RWPE1 (cell line): ENCODE measurements at regions not wholly inside any gene's neighbourhood (a gene's known extent, or its start where the extent isn't known, plus 50 kb on each side); places are given as distances from the start of the nearest gene placed in this dataset.

Source experiments
- CTCF ChIA-PET: fragments of 350-600 bp; sonication (Branson Sonifier 250); formaldehyde crosslinking; extraction: SDS; loops from one replicate; lab custom pipeline; 2021; lab: Yijun Ruan, JAX
- POLR2A ChIA-PET: fragments of 400-600 bp; formaldehyde crosslinking; extraction: SDS; loops from one replicate; lab custom pipeline; 2020; ENCODE audit warnings: antibody characterized with exemption; ENCODE audit not compliant: low non-redundant PET; lab: Yijun Ruan, JAX
- DNase-seq: peaks from one replicate; pipeline ENCODE4 v3.0.0; 2012; ENCODE audit warnings: low spot score
- H3K27ac ChIP-seq: fragments of 450-650 bp; 2 replicates; pipeline ENCODE4 v1.5.1; 2017
- TF ChIP-seq, protein P1 (sequence below): fragments of 450-650 bp; conservative IDR thresholded peaks from 2 replicates; pipeline ENCODE4 v1.5.1; 2017; ENCODE audit warnings: low read depth, mild to moderate bottlenecking

DNA sequence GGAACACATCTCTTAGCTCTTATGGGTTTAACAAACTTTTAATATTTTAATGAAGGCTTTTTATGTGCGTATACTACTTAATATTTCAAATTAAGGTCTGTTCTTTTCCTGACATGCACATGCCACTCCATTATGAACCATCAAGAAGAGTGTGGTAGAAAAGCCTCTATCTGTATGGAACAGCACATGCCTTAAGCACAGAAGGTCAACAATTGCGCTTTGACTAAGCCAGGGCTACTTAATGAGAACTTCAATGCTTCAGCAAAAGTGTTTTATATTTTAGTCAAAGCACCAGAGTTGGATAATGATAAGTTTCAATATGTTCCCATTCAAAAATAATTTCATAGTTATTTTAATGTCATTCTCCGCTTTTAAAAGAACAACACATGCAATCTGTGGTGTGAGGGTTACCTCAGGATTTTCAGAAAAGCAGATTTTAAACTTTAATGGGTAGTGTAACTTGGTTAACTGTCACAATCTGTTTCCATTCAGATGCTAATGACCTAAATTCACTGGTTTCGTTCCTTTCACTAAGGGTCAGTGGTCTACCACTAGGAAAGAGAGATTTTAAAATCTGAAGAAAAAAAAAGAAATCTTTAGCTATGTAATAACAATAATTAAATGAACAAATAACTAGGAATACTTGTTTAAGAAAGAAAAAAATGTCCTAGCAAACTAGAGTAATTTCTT, 193.4 kb upstream of the NOVA1 start:
- DNase-seq: no peak
- TF ChIP-seq, protein P1, sequence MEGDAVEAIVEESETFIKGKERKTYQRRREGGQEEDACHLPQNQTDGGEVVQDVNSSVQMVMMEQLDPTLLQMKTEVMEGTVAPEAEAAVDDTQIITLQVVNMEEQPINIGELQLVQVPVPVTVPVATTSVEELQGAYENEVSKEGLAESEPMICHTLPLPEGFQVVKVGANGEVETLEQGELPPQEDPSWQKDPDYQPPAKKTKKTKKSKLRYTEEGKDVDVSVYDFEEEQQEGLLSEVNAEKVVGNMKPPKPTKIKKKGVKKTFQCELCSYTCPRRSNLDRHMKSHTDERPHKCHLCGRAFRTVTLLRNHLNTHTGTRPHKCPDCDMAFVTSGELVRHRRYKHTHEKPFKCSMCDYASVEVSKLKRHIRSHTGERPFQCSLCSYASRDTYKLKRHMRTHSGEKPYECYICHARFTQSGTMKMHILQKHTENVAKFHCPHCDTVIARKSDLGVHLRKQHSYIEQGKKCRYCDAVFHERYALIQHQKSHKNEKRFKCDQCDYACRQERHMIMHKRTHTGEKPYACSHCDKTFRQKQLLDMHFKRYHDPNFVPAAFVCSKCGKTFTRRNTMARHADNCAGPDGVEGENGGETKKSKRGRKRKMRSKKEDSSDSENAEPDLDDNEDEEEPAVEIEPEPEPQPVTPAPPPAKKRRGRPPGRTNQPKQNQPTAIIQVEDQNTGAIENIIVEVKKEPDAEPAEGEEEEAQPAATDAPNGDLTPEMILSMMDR: no peak
- no peak overlapping the region for H3K27ac ChIP-seq
- POLR2A ChIA-PET: no interaction called here
- CTCF ChIA-PET: no interaction called here

DNA sequence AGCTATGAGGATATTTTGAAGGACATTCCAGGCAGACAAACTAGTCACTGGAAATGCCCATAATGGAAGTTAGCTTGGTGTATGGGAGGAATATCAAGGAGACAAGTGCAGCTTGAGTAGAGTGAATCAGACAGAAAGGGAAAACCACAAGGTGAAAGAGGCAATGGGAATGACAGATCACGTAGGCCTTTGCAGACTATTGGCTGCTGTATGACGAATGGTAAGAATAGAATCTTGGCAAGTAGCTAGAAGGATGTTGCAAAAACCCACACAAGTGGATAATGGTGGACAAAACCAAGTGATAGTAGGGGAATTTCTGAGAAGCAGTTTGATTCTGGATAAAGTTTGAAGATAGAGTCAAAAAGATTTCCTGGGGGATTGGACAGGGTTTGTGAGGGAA, 196.9 kb upstream of the NOVA1 start:
- ChIA-PET CTCF (no interaction called here), POLR2A (no interaction called here)
- H3K27ac ChIP-seq: no peak overlapping the region
- DNase-seq: no peak
- TF ChIP-seq, protein P1: no peak

DNA sequence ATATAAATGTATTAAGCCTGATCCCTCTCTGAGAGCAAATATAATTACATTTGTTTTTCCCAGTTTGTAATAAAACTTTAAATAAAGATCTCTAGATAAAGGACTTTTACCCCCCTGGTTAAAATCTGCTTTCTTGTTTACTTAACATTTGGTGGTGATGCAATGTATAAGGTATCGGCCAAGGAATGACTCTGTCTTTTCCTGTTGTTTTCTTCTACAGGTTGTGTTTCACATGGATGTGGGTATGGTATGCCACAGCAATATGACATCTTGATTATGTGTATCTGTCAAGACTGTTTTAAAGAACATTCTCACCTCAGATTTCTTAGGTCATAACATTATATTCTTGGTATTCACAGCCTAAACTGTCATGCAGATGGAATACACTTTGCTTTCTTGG, 210.6 kb upstream of the NOVA1 start:
- POLR2A ChIA-PET: no interaction called here
- H3K27ac ChIP-seq: no peak overlapping the region
- CTCF ChIA-PET: no interaction called here
- TF ChIP-seq, protein P1: no peak
- DNase-seq: no peak

DNA sequence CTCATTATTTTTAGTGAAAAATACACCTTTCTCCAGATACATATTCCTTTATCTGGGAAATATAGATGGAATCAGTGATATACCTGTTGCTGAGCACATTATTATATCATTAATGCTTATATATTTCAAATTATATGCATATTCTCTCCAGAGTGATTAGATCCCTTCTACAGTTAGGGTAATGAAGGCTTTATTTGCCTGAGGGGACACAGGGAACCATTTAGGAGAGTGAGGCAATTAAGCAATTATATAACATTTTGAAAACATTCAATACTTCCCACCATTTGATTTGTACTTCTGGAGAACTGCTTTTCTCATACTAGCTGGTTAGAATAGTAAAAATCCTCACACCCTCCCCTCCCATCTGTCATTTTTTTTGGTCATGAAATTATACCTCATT, 212.8 kb upstream of the NOVA1 start:
- no peak for DNase-seq
- no peak overlapping the region for H3K27ac ChIP-seq
- TF ChIP-seq, protein P1: no peak
- POLR2A ChIA-PET: no interaction called here
- CTCF ChIA-PET: no interaction called here

DNA sequence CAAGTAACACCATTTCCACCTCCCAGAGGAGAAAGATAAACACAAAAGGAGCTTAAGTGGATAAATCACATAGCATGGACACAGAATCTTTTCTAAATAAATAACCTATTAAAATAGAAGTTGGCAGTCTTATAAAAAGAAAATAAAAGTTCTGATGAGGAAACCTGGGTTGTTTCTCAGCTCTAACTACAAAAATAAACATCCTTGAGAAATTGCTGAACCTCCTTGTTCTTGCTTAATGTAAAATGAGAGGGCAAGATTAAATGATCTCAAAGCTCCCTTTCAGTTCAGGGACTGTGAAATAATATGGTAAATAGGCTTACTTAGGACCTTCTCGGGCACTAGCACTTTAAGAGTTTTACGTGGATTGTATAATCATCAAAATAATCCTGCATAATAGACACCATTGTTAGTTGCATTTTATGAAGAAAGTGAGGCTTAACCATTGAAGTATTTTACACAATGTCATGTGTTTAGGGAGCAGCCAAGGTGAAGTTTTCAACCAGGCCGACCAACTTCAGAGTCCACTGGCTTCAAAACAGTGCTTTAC, 214.0 kb upstream of the NOVA1 start:
- POLR2A ChIA-PET: no interaction called here
- TF ChIP-seq, protein P1: no peak
- CTCF ChIA-PET: no interaction called here
- DNase-seq: no peak
- H3K27ac ChIP-seq: no peak overlapping the region

DNA sequence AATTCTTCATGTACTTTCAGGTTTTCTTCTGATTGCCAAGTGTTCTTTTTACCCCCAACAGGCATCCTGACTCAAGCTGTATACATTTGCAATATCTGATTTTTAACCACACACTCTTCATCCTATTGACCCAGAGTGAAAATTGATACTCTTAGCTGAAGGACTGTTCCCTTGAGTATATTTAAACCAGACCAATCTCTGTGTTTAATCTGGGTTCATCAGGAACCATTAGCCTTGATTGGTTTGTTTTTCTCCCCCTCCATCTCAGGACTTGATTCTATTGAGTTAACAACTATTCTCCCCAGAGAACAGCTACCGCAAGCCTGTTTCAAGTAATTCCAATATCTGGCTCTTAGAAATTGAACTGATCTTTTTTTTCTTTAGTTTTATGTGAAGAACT, 222.3 kb upstream of the NOVA1 start:
- ChIA-PET CTCF (interaction anchor here (0.7 kb wide), 2 partner anchors 24 to 612 kb away, joined by 3 to 5 read pairs; no protein-coding TSS in a partner anchor), POLR2A (no interaction called here)
- H3K27ac ChIP-seq: no peak overlapping the region
- TF ChIP-seq, protein P1: no peak
- no peak for DNase-seq
